HCT116 (cell line): ENCODE measurements at regions not wholly inside any gene's neighbourhood (a gene's known extent, or its start where the extent isn't known, plus 50 kb on each side); places are given as distances from the start of the nearest gene placed in this dataset.

ENCODE experiments used
- ATAC-seq: fragments of 200-7000 bp; cut with Tn5 transposase; 2 replicates; pipeline ENCODE4 v1.9.1; 2020; ENCODE audit warnings: mild to moderate bottlenecking, moderate library complexity
- BruUV-seq: library from RNA; stranded (reverse); fragments of 400-500 nt; replicated peaks from 2 replicates; lab custom pipeline; 2021; lab: Mats Ljungman, UMichigan
- CTCF ChIA-PET: fragments of 300-600 bp; sonication (Branson Sonifier 250); formaldehyde crosslinking; loops from one replicate; lab custom pipeline; 2021; ENCODE audit warnings: antibody characterized with exemption; lab: Charles Lee
- POLR2A ChIA-PET: fragments of 300-600, 350-600 bp; sonication (Branson Sonifier 250); formaldehyde crosslinking; loops from one replicate; lab custom pipeline; 2021; ENCODE audit warnings: antibody characterized with exemption; lab: Charles Lee
- RAD21 ChIA-PET, 2 experiments: fragments of 300-600 bp; sonication (Branson Sonifier 250); formaldehyde crosslinking; loops; one replicate each; lab custom pipeline; 2023; ENCODE audit warnings: low total read pairs in 2 of 2; ENCODE audit not compliant: uncharacterized antibody in 2 of 2, unreplicated experiment in 2 of 2, low non-redundant PET in 1 of 2; lab: Charles Lee
- DNase-seq: peaks from one replicate; pipeline ENCODE4 v3.0.0-alpha.2; 2010; ENCODE audit warnings: low read depth, low spot score
- H2AFZ ChIP-seq: fragments of 200-600 bp; shearing (Covaris generic), sonication (generic); 2 replicates; pipeline ENCODE4 v1.6.1; 2017; ENCODE audit warnings: low read depth, mixed run types, mixed read lengths, antibody characterized with exemption, low read length; ENCODE audit not compliant: poor library complexity, severe bottlenecking
- H3K27ac ChIP-seq: 2 replicates; pipeline ENCODE4 v1.5.1; 2012; ENCODE audit warnings: low read depth, low read length
- H3K27me3 ChIP-seq: fragments of 200-600 bp; sonication (generic); 2 replicates; pipeline ENCODE4 v1.6.1; 2016; ENCODE audit warnings: mixed run types, low read length, mixed read lengths; ENCODE audit not compliant: insufficient read depth
- H3K36me3 ChIP-seq, 2 experiments: fragments of 200-500 bp in 1 of 2; fragments of 200-600 bp in 1 of 2; sonication (Bioruptor generic) in 1 of 2; sonication (generic) in 1 of 2; 2 replicates each; pipeline versions ENCODE4 v1.5.1 to v1.6.1; 2014 to 2016; ENCODE audit warnings: low read length in 2 of 2, inconsistent platforms in 1 of 2, mixed read lengths in 1 of 2, mixed run types in 1 of 2; ENCODE audit not compliant: insufficient read depth in 2 of 2, control insufficient read depth in 1 of 2
- H3K4me1 ChIP-seq, 2 experiments: fragments of 200-600 bp in 1 of 2; sonication (generic) in 1 of 2; 2 replicates each; pipeline versions ENCODE4 v1.5.1 to v1.6.1; 2012 to 2017; ENCODE audit warnings: low read length in 2 of 2, inconsistent platforms in 1 of 2, mild to moderate bottlenecking in 1 of 2, mixed read lengths in 1 of 2, mixed run types in 1 of 2, moderate library complexity in 1 of 2; ENCODE audit not compliant: insufficient read depth in 2 of 2, control insufficient read depth in 1 of 2
- H3K4me2 ChIP-seq: fragments of 200-600 bp; sonication (generic); 2 replicates; pipeline ENCODE4 v1.6.1; 2017; ENCODE audit warnings: mixed run types, low read length, mixed read lengths
- H3K4me3 ChIP-seq, 2 experiments: fragments of 200-600 bp in 1 of 2; sonication (generic) in 1 of 2; replicated peaks in 1 of 2; 2 replicates each; pipeline ENCODE4 v1.5.1; 2011 to 2016; ENCODE audit warnings: low read length in 2 of 2, control low read depth in 1 of 2, low read depth in 1 of 2, mild to moderate bottlenecking in 1 of 2, mixed read lengths in 1 of 2, mixed run types in 1 of 2
- H3K79me2 ChIP-seq: fragments of 200-600 bp; sonication (generic); 2 replicates; pipeline ENCODE4 v1.6.1; 2017; ENCODE audit warnings: mild to moderate bottlenecking, mixed run types, low read length, moderate library complexity, mixed read lengths; ENCODE audit not compliant: insufficient read depth
- H3K9ac ChIP-seq: fragments of 200-600 bp; sonication (generic); 2 replicates; pipeline ENCODE4 v1.6.1; 2016; ENCODE audit warnings: low read length, mixed read lengths
- H3K9me2 ChIP-seq: fragments of 200-600 bp; sonication (generic), shearing (Covaris generic); 2 replicates; pipeline ENCODE4 v1.6.1; 2017; ENCODE audit warnings: mixed run types, mild to moderate bottlenecking, moderate library complexity; ENCODE audit not compliant: insufficient read depth
- H3K9me3 ChIP-seq, 2 experiments: fragments of 200-500 bp in 1 of 2; fragments of 200-600 bp in 1 of 2; sonication (Bioruptor generic) in 1 of 2; sonication (generic) in 1 of 2; 2 replicates each; pipeline ENCODE4 v1.6.1; 2014 to 2017; ENCODE audit warnings: low read length in 2 of 2, mixed read lengths in 2 of 2, inconsistent platforms in 1 of 2, low read depth in 1 of 2, mild to moderate bottlenecking in 1 of 2, mixed run types in 1 of 2, moderate library complexity in 1 of 2; ENCODE audit not compliant: control insufficient read depth in 1 of 2, insufficient read depth in 1 of 2
- H4K20me1 ChIP-seq: fragments of 200-600 bp; sonication (generic), shearing (Covaris generic); 2 replicates; pipeline ENCODE4 v1.6.1; 2017; ENCODE audit warnings: mixed run types, mild to moderate bottlenecking, moderate library complexity; ENCODE audit not compliant: insufficient read depth
- CEBPB ChIP-seq: IDR thresholded peaks from 2 replicates; pipeline ENCODE4 v1.6.1; 2012; ENCODE audit warnings: low read depth
- CTCF ChIP-seq, 3 experiments: fragments of 200-600 bp in 1 of 3; sonication (generic) in 1 of 3; IDR thresholded peaks in 2 of 3; conservative IDR thresholded peaks in 1 of 3; 2 replicates each; pipeline ENCODE4 v1.5.1; 2012 to 2017; ENCODE audit warnings: low read depth in 2 of 3, low read length in 2 of 3, antibody characterized with exemption in 1 of 3, borderline replicate concordance in 1 of 3, control low read depth in 1 of 3, mild to moderate bottlenecking in 1 of 3, mixed read lengths in 1 of 3, mixed run types in 1 of 3, moderate library complexity in 1 of 3; ENCODE audit not compliant: insufficient read depth in 1 of 3
- EGR1 ChIP-seq: IDR thresholded peaks from 2 replicates; pipeline ENCODE4 v1.6.1; 2012; ENCODE audit warnings: low read depth
- ELF1 ChIP-seq: IDR thresholded peaks from 2 replicates; pipeline ENCODE4 v1.6.1; 2012; ENCODE audit warnings: low read depth, borderline replicate concordance
- EZH2 ChIP-seq: fragments of 200-600 bp; sonication (generic); IDR thresholded peaks from 2 replicates; pipeline ENCODE4 v1.6.1; 2017; ENCODE audit warnings: antibody characterized with exemption, mixed run types
- EZH2phosphoT487 ChIP-seq: fragments of 200-600 bp; IDR thresholded peaks from 2 replicates; pipeline ENCODE4 v1.6.1; 2018; ENCODE audit warnings: antibody characterized with exemption, borderline replicate concordance
- FOSL1 ChIP-seq: IDR thresholded peaks from 2 replicates; pipeline ENCODE4 v1.6.1; 2012; ENCODE audit warnings: low read depth
- JUND ChIP-seq: IDR thresholded peaks from 2 replicates; pipeline ENCODE4 v1.6.1; 2012
- POLR2AphosphoS5 ChIP-seq: IDR thresholded peaks from 2 replicates; pipeline ENCODE4 v1.6.1; 2011; ENCODE audit warnings: mild to moderate bottlenecking, low read depth, low read length, moderate library complexity
- RAD21 ChIP-seq: IDR thresholded peaks from 2 replicates; pipeline ENCODE4 v1.6.1; 2012; ENCODE audit warnings: low read depth, mild to moderate bottlenecking
- SRF ChIP-seq: IDR thresholded peaks from 2 replicates; pipeline ENCODE4 v1.6.1; 2012; ENCODE audit warnings: low read depth
- TCF7L2 ChIP-seq: IDR thresholded peaks from 2 replicates; pipeline ENCODE4 v1.7.0; 2011; ENCODE audit warnings: borderline replicate concordance, inconsistent platforms; ENCODE audit not compliant: insufficient read depth, insufficient read length; ENCODE audit errors: extremely low read depth
- YY1 ChIP-seq: IDR thresholded peaks from 2 replicates; pipeline ENCODE4 v1.6.1; 2011; ENCODE audit warnings: low read length, low read depth, moderate library complexity, mild to moderate bottlenecking; ENCODE audit not compliant: insufficient replicate concordance; ENCODE audit errors: extremely low read depth
- ZFX ChIP-seq: fragments of 450-650 bp; IDR thresholded peaks from 2 replicates; pipeline ENCODE4 v1.6.1; 2017
- ZNF274 ChIP-seq: fragments of 200-500 bp; sonication (Bioruptor generic); IDR thresholded peaks from 2 replicates; pipeline ENCODE4 v1.6.1; 2014; ENCODE audit warnings: mild to moderate bottlenecking, low read depth, low read length, inconsistent platforms
- intact Hi-C: fragments of 100-400 bp; cut with micrococcal nuclease; formaldehyde crosslinking; loops from 2 replicates; pipeline ENCODE4 v1.10.0; 2022

GRCh38 chr2:37560863-37561614 lies 110.4 kb downstream of the CDC42EP3 start:
- Histone ChIP-seq H3K4me1 (peaks cover 21 to 45% of the 10 kb centered on the region in 2 experiments), H2AFZ (peak overlapping the region; percentile 76), H3K4me2 (peak overlapping the region; percentile 77), H3K9me2 (no peaks in the 10 kb centered on the region), H3K9me3 (no peaks in the 10 kb centered on the region), H3K36me3 (no peaks in the 10 kb centered on the region), H3K9ac (peak overlapping the region; percentile 55), H3K27ac (peak overlapping the region; percentile 77), H3K27me3 (no peaks in the 10 kb centered on the region), H4K20me1 (no peaks in the 10 kb centered on the region), H3K79me2 (no peaks in the 10 kb centered on the region), H3K4me3 (peak overlapping the region in 1 of 2 experiments; percentile 37; a peak in 1 of 4 replicates)
- TF ChIP-seq TCF7L2 (peak; percentile 21), FOSL1 (no peak)
- no peak for ATAC-seq
- ChIA-PET CTCF (no interaction called here), POLR2A (interaction anchor here (0.8 to 2.3 kb wide), 4 partner anchors 13 to 111 kb away, joined by 3 to 19 read pairs (median 6); no protein-coding TSS in a partner anchor), RAD21 (no interaction called here)
- no peak for DNase-seq
- BruUV-seq, result TSS peak; percentile 92
- intact Hi-C loops, result loop anchor here (1.0 kb wide), 1 partner anchor 27 kb away; no protein-coding TSS in a partner anchor

- Histone ChIP-seq H3K4me3 (peak overlapping the region in 1 of 2 experiments; percentile 37; a peak in 2 of 4 replicates), H3K79me2 (no peaks in the 10 kb centered on the region), H3K27me3 (no peaks in the 10 kb centered on the region), H3K9me2 (no peaks in the 10 kb centered on the region), H3K9me3 (no peaks in the 10 kb centered on the region; a peak in 1 of 4 replicates), H2AFZ (peak overlapping the region; percentile 76), H3K36me3 (no peaks in the 10 kb centered on the region), H3K4me2 (peak overlapping the region; percentile 77), H4K20me1 (no peaks in the 10 kb centered on the region), H3K27ac (peak overlapping the region; percentile 77), H3K4me1 (peaks cover 21 to 45% of the 10 kb centered on the region in 2 experiments), H3K9ac (peak overlapping the region; percentile 55)
- DNase-seq (peak; percentile 93), ATAC-seq (peak; percentile 91)
- intact Hi-C loops, result loop anchor here (1.0 kb wide), 1 partner anchor 26 kb away; no protein-coding TSS in a partner anchor
- ChIA-PET RAD21 (no interaction called here), CTCF (interaction anchor here (1.4 kb wide), 1 partner anchor 28 kb away, joined by 3 read pairs; no protein-coding TSS in a partner anchor), POLR2A (interaction anchor here (0.7 to 2.3 kb wide), 4 partner anchors 12 to 110 kb away, joined by 3 to 19 read pairs (median 6); no protein-coding TSS in a partner anchor)
- no TSS peak for BruUV-seq
- TF ChIP-seq ZFX (no peak), CTCF (IDR thresholded peaks at IDR 0.05 in 2 of 3, conservative IDR thresholded peaks at IDR 0.05 in 1 of 3; ENCODE audit: borderline replicate concordance in 1 of 3, insufficient read depth in 1 of 3, low read depth in 2 of 3, low read length in 2 of 3) (no peak), ELF1 (peak; percentile 37; the same call in 1 of the 2 replicates), TCF7L2 (peak; percentile 81), EZH2 (no peak), YY1 (peak; percentile 9), JUND (peak; percentile 91), ZNF274 (no peak), EZH2phosphoT487 (no peak), CEBPB (peak; percentile 77), SRF (peak; percentile 47), EGR1 (no peak), RAD21 (peak; percentile 25; the same call in 1 of the 2 replicates), POLR2AphosphoS5 (peak; percentile 50)
Measured at GRCh38 chr2:37561615-37562569, 109.5 kb downstream of the CDC42EP3 start.
